ENCODE measurements at regions not wholly inside any gene's neighbourhood (a gene's known extent, or its start where the extent isn't known, plus 50 kb on each side); places are given as distances from the start of the nearest gene placed in this dataset.
"Not testable (repeated sequence)": the region's sequence is repeated elsewhere in the genome, so short reads cannot be mapped to it uniquely, and the experiment has no call there.

DNA sequence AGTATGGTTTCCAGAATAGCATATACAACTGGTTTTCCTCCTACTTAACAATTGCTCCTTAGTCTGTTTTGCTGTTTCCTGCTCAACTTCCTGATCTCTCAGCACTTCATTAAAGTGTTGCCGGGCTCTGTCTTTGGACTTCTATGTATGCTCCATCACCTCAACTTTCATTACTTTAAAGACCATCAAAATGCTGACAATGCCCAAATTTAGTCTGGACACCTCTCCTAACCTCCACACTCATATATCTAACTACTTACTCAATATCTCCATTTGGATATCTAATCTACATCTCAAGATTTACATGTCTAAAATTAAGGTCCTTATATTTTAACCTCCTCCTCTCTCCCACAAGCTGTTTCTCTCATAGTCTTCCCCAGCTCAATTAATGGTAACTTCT lies 54.4 kb upstream of the LGR5 start:
- no peak for DNase-seq

GRCh38 chr12:71376711-71377355 lies 62.8 kb upstream of the LGR5 start:
- not testable (repeated sequence) for DNase-seq

DNA sequence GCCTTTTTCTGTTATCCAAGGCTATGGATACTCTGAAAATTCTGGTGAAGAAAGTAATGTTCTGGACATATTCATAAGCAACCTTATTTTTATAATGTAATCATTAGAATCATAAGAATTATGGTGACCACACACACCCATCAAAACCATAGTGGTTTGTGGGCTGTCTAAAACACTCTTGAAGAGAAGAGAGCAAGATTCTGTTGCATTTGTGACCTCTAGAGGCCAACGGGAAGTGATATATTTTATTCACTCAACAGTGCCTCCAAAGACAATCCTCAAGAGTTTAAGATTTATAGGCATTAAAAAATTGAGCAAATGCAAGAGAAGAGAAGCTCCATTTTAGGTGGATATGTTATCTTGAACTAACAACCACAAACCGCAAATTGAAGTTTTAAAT lies 68.5 kb upstream of the LGR5 start:
- peak; percentile 34 for DNase-seq

DNA sequence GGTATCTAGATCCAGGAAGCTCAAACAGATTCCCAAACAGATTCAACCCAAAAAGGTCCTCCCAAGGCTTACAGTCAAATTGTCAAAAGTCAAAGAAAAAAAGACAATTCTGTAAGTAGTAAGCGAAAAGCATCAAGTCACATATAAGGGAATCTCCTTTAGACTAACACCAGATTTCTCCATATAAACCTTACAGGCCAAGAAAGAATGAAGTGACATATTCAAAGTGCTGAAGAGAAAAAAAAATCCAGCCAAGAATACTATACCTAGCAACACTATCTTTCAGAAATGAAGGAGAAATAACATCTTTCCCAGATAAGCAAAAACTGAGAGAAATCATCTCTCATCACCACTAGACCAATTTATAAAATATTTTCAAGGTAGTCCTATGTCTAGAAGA lies 79.6 kb upstream of the LGR5 start:
- DNase-seq, result no peak

- DNase-seq, result no peak
Measured at GRCh38 chr12:71356569-71356968, 83.0 kb upstream of the LGR5 start.

DNA sequence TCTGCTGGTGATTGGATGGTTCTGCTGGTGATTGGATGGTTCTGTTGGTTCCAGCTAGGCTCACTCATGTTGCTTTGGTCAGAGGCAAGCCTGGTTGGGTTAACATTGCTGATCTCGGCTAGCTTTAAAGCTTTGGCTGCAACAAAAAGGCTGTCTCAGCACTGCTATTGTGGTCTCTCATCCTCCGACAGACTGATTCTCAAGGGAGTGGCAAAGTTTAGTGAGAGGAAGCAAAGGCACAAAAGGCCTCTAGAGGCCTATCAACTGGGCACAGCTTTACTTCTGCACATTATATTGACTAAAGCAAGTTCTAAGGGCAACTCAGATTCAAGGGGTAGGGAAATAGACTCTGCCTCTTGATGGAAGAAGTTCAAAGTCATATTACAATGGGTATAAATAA lies 84.7 kb upstream of the LGR5 start:
- DNase-seq, result no peak

GRCh38 chr12:71353607-71354006 lies 86.0 kb upstream of the LGR5 start:
- DNase-seq, result no peak

GRCh38 chr12:71349950-71350349 lies 89.6 kb upstream of the LGR5 start:
- no peak for DNase-seq

- no peak for DNase-seq
Measured at GRCh38 chr12:71338933-71339332, 100.7 kb upstream of the LGR5 start.

DNA sequence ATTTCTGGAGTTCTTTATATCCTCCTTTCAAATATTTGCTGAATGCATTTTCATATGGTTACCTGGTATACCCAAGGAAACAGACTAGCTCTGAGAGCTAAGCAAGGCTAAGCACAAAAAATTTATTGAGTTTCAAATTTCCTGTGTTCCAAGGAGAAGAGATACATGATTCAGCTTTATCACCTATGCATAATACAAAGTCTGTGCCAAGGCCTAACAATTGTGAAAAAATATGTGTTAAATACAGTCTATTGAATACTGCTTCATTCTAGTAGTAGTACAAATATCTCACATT lies 103.7 kb upstream of the LGR5 start:
- no peak for DNase-seq

DNA sequence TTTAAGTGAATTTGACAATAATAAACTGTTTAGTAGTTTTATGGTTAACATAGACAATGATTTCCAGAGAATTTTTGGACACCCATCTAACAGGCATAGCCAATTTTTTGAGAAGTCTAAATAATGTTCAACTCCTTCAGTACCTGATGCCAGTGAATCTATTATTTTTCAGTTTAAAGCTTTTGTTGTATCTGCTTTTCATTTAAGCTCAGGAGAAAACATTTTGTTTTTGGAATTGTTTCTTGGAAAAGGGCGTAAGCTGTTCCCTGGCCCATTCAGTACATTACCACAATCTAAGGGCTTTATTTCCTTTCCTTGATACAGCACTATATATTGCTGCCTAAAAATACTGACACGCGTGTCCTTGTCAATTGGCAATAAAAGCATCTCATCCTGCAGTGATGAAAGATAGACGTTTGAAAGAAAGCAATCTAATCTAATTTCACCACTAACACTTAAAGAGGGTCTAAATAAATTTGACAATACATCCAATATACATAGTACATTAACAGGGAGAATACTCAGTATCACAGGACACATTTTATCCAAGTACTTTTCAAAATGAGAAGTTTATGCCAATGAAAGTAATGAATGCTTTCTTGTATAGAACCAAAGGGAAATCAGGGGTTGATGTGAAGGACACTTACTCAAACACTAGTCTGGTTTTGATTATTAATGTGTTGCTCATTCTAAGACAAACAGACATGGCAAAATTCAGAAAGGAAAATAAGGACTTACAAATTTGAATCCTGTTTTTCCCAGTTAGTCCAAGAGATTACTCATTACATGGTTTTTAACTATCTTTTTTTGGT lies 104.2 kb upstream of the LGR5 start:
- DNase-seq, result no peak

DNA sequence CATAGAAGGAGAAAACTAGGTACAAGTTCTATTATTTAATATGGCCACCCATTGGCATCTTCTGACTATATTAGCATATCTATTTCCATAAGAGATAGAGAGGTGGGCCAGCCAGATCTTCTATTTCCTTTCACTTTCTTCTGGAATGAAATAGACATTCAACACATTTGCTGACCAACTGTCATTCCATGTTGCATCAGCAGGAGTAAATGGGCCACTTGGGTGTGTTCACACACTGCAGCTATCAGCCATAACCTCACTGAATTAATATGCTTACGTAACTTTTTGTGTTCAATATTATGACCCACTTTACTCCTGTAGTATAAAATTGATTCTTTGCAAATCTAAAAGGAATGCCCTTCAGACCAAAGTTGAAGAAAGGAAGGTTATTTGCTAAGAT lies 106.2 kb upstream of the LGR5 start:
- no peak for DNase-seq

DNA sequence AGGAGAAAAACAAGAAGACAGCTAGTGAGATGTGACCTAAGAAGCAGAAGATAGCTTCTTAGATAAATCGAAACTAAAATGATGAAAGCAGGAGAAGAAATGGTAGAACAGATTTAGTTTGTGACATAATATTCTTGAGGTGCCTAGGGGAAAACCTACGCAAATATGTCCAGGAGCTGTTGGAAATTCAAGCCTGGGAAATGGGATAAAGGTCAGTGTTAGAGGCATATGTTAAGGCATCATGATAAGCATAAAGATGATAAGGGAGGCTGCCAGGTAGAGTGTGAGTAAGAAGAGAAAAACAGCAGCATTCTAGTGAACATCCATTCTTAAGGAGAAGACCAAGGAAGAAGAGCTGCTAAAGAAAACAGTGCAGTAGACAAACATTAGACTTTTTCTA lies 109.6 kb upstream of the LGR5 start:
- DNase-seq, result no peak

DNA sequence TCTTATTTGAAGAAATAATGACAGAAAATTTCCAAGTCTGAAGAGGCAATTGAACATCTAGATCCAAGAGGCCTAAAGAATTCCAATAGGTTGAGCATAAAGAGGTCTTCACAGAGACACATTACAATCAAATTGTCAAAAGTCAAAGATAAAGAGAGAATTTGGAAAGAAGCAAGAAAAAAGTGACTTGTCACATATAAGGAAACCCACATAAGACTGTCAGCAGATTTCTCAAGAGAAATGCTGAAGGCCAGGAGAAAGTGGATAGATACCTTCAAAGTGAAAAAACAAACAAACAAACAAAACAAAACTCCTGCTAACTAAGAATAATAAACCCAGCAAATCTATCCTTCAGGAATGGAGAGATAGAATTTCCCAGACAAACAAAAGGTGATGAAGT lies 118.1 kb upstream of the LGR5 start:
- DNase-seq, result no peak

GRCh38 chr12:71321130-71321529 lies 118.5 kb upstream of the LGR5 start:
- no peak for DNase-seq

DNA sequence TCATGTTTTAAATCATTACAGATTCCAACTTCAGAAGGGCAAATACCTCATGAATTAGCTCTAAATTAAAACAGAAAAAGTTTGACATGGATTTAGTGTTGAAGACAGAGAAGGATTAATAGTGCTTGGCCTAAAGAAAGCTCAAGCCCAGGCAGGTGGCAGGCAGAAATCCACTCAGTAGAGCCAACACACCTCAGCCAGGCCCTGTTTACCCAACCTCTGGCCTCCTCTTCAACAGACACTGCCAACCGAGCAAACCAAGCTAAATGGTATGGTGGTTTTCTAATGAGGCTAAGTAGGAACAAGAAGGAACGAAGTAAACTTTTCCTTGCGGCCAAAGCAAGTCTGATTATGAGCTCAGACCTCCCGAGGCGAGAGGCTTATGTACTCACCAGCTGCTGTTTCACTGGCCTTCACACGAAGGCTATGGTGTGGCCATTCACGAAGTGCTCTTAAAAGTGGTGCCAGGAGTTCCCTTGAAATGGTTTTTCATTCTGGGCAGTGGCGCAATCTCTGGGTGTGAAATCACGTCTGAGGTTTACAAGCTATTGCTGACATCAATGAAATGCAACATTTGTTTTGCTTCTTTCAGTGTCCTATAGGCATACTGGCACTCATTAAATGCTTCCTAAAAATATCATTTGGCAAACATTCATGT lies 124.1 kb upstream of the LGR5 start:
- no peak for DNase-seq

- DNase-seq, result peak; percentile 31
Measured at GRCh38 chr12:71312768-71313403, 126.7 kb upstream of the LGR5 start.

GRCh38 chr12:71311611-71312010 lies 128.0 kb upstream of the LGR5 start:
- DNase-seq, result not testable (repeated sequence)

- DNase-seq, result no peak
Measured at GRCh38 chr12:71306808-71307207, 132.8 kb upstream of the LGR5 start.

DNA sequence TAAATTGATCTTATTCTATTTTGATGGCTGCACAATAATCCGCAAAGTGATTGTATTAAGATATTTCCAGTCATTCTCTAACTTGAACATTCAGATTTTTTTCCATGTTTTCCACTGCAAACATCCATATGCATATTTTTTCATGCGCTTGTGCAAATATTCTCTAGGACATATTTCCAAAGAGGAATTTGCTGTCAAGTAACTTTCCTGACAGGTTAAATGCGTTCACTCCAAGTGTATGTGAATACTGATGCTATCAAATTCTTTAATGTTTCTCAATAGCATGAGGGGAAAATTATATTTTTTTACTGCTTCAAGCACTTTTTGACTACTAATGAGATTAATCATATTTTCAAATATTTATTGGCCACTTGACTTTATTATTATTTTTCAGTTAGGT lies 135.3 kb upstream of the LGR5 start:
- no peak for DNase-seq

GRCh38 chr12:71303199-71303598 lies 136.4 kb upstream of the LGR5 start:
- peak; percentile 49 for DNase-seq

GRCh38 chr12:71300772-71301675 lies 138.6 kb upstream of the LGR5 start:
- DNase-seq, result no peak
